ENCODE measurements at regions not wholly inside any gene's neighbourhood (a gene's known extent, or its start where the extent isn't known, plus 50 kb on each side); places are given as distances from the start of the nearest gene placed in this dataset.
"Not testable (repeated sequence)": the region's sequence is repeated elsewhere in the genome, so short reads cannot be mapped to it uniquely, and the experiment has no call there.

DNA sequence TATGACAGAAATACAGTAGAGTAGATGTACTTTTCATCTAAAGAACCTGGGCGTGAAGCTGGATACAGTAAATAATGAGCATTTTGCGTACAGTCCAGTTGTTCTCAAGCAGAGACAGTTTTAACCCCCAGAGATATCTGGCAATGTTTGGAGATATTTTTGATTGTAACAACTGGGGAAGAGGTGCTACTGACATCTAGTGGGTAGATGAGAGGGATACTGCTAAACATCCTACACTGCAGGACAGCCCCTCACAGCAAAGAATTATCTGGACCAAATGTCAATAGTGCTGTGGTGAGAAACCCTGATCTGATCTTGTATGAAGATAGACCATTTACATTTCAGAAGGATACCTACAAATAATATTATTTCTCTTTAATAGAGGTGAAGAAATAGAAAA lies 200.2 kb upstream of the FAM47A start:
- H3K27me3 ChIP-seq (ENCODE audit: insufficient read depth, low read length, poor library complexity): no peaks in the 10 kb centered on the region
- H3K27ac ChIP-seq (ENCODE audit: low read length): no peak overlapping the region
- no peak overlapping the region for H3K4me3 ChIP-seq (ENCODE audit: low read depth in 1 of 2, low read length in 2 of 2)
- no peak overlapping the region for H3K9ac ChIP-seq (ENCODE audit: low read depth, low read length)
- no peaks in the 10 kb centered on the region for H3K9me3 ChIP-seq (ENCODE audit: insufficient read depth, low read length, severe bottlenecking)
- H3K79me2 ChIP-seq (ENCODE audit: insufficient read depth, low read length): no peaks in the 10 kb centered on the region
- no peak for ATAC-seq (ENCODE audit: insufficient read depth, low read depth)
- no peak overlapping the region for H3K4me2 ChIP-seq (ENCODE audit: insufficient read depth, low read length)
- TF ChIP-seq EZH2 (IDR thresholded peaks at IDR 0.05; ENCODE audit: borderline replicate concordance, low read depth, low read length, severe bottlenecking): no peak
- TF ChIP-seq, protein P1, sequence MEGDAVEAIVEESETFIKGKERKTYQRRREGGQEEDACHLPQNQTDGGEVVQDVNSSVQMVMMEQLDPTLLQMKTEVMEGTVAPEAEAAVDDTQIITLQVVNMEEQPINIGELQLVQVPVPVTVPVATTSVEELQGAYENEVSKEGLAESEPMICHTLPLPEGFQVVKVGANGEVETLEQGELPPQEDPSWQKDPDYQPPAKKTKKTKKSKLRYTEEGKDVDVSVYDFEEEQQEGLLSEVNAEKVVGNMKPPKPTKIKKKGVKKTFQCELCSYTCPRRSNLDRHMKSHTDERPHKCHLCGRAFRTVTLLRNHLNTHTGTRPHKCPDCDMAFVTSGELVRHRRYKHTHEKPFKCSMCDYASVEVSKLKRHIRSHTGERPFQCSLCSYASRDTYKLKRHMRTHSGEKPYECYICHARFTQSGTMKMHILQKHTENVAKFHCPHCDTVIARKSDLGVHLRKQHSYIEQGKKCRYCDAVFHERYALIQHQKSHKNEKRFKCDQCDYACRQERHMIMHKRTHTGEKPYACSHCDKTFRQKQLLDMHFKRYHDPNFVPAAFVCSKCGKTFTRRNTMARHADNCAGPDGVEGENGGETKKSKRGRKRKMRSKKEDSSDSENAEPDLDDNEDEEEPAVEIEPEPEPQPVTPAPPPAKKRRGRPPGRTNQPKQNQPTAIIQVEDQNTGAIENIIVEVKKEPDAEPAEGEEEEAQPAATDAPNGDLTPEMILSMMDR (IDR thresholded peaks at IDR 0.05; ENCODE audit: borderline replicate concordance, extremely low read depth, low read length, poor library complexity, severe bottlenecking): no peak
- H4K20me1 ChIP-seq (ENCODE audit: insufficient read depth, low read length): no peaks in the 10 kb centered on the region
- H2AFZ ChIP-seq (ENCODE audit: low read depth, low read length): no peak overlapping the region
- no peaks in the 10 kb centered on the region for H3K36me3 ChIP-seq (ENCODE audit: insufficient read depth, low read length)
- DNase-seq: no peak
- no peaks in the 10 kb centered on the region for H3K4me1 ChIP-seq (ENCODE audit: insufficient read depth, low read length)

DNA sequence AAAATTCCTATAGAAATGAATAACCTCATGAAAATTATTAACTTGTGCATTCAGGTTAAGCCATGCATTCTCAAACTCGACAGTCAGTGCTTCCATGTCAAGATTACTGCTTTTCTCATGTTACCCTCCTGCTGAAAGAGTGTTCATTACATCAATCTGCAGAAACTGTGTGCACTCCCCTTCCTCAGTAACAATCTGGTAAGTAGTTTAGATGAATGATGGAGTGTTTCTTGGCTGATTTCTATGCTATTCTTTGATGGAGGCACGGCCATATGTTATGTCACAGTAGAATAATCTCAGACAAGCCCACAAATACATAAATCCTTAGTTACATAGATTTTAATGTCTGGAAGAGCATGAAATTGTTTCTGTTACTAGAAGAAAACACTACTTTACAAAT lies 193.3 kb upstream of the FAM47A start:
- Histone ChIP-seq H4K20me1 (ENCODE audit: insufficient read depth, low read length) (no peaks in the 10 kb centered on the region), H3K79me2 (ENCODE audit: insufficient read depth, low read length) (no peaks in the 10 kb centered on the region), H3K27me3 (ENCODE audit: insufficient read depth, low read length, poor library complexity) (no peaks in the 10 kb centered on the region), H3K4me3 (ENCODE audit: low read depth in 1 of 2, low read length in 2 of 2) (no peak overlapping the region), H3K4me2 (ENCODE audit: insufficient read depth, low read length) (no peak overlapping the region), H3K27ac (ENCODE audit: low read length) (no peak overlapping the region), H2AFZ (ENCODE audit: low read depth, low read length) (no peak overlapping the region), H3K36me3 (ENCODE audit: insufficient read depth, low read length) (no peaks in the 10 kb centered on the region), H3K4me1 (ENCODE audit: insufficient read depth, low read length) (no peaks in the 10 kb centered on the region), H3K9me3 (ENCODE audit: insufficient read depth, low read length, severe bottlenecking) (no peaks in the 10 kb centered on the region), H3K9ac (ENCODE audit: low read depth, low read length) (no peak overlapping the region)
- TF ChIP-seq EZH2 (IDR thresholded peaks at IDR 0.05; ENCODE audit: borderline replicate concordance, low read depth, low read length, severe bottlenecking): no peak
- TF ChIP-seq, protein P1 (IDR thresholded peaks at IDR 0.05; ENCODE audit: borderline replicate concordance, extremely low read depth, low read length, poor library complexity, severe bottlenecking): no peak
- DNase-seq (no peak), ATAC-seq (ENCODE audit: insufficient read depth, low read depth) (no peak)

DNA sequence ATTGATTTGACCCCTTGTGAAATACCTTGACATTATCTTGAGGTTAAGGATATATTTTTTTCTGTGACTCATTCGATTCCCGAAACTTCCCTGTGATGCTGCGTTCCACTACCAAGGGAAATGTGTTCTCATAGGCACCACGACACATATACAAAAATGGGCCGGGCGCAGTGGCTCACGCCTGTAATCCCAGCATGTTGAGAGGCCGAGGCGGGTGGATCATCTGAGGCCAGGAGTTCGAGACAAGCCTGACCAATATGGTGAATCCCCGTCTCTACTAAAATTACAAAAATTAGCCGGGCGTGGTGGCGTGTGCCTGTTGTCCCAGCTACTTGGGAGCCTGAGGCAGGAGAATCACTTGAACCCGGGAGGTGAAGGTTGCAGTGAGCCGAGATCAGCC lies 188.3 kb upstream of the FAM47A start:
- not testable (repeated sequence) for H4K20me1 ChIP-seq (ENCODE audit: insufficient read depth, low read length); H3K27me3 ChIP-seq (ENCODE audit: insufficient read depth, low read length, poor library complexity); H3K4me1 ChIP-seq (ENCODE audit: insufficient read depth, low read length); H2AFZ ChIP-seq (ENCODE audit: low read depth, low read length); H3K4me3 ChIP-seq (ENCODE audit: low read depth in 1 of 2, low read length in 2 of 2); H3K36me3 ChIP-seq (ENCODE audit: insufficient read depth, low read length); DNase-seq; H3K9me3 ChIP-seq (ENCODE audit: insufficient read depth, low read length, severe bottlenecking); ATAC-seq (ENCODE audit: insufficient read depth, low read depth); H3K9ac ChIP-seq (ENCODE audit: low read depth, low read length); H3K79me2 ChIP-seq (ENCODE audit: insufficient read depth, low read length); H3K27ac ChIP-seq (ENCODE audit: low read length); H3K4me2 ChIP-seq (ENCODE audit: insufficient read depth, low read length)

DNA sequence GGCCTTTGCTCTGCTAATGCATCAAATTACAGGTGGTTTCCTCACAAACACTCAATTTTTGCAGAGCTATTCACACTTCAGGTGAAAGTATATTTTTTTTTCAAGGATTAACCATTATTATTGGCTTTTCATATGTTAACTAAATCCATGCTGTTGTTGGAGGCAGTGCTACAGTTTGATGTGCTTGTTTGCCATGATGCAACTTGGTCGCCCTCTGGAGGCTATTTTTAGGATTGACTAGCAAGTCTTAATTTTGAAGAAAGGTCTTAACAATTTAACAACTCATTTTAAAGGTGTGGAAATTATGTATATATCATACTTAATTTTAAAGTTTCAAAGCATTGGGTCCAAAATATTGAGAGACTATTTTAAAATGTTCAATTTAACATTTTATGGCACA lies 168.8 kb upstream of the FAM47A start:
- H3K36me3 ChIP-seq (ENCODE audit: insufficient read depth, low read length): no peaks in the 10 kb centered on the region
- H3K4me2 ChIP-seq (ENCODE audit: insufficient read depth, low read length): no peak overlapping the region
- H3K27ac ChIP-seq (ENCODE audit: low read length): no peak overlapping the region
- ATAC-seq (ENCODE audit: insufficient read depth, low read depth) (no peak), DNase-seq (peak; percentile 16)
- H3K27me3 ChIP-seq (ENCODE audit: insufficient read depth, low read length, poor library complexity): no peaks in the 10 kb centered on the region
- TF ChIP-seq, protein P1 (IDR thresholded peaks at IDR 0.05; ENCODE audit: borderline replicate concordance, extremely low read depth, low read length, poor library complexity, severe bottlenecking): peak; percentile 60
- TF ChIP-seq EZH2 (IDR thresholded peaks at IDR 0.05; ENCODE audit: borderline replicate concordance, low read depth, low read length, severe bottlenecking): no peak
- no peaks in the 10 kb centered on the region for H4K20me1 ChIP-seq (ENCODE audit: insufficient read depth, low read length)
- no peak overlapping the region for H2AFZ ChIP-seq (ENCODE audit: low read depth, low read length)
- no peaks in the 10 kb centered on the region for H3K4me1 ChIP-seq (ENCODE audit: insufficient read depth, low read length)
- H3K4me3 ChIP-seq (ENCODE audit: low read depth in 1 of 2, low read length in 2 of 2): no peak overlapping the region
- no peaks in the 10 kb centered on the region for H3K9me3 ChIP-seq (ENCODE audit: insufficient read depth, low read length, severe bottlenecking)
- no peaks in the 10 kb centered on the region for H3K79me2 ChIP-seq (ENCODE audit: insufficient read depth, low read length)
- no peak overlapping the region for H3K9ac ChIP-seq (ENCODE audit: low read depth, low read length)

All from DND-41 (cell line).